Naive thymus-derived CD8-positive, alpha-beta T cell (primary cell): ENCODE measurements at regions not wholly inside any gene's neighbourhood (a gene's known extent, or its start where the extent isn't known, plus 50 kb on each side); places are given as distances from the start of the nearest gene placed in this dataset.

ENCODE experiments used
- ATAC-seq, 2 donors: fragments of 150-1000 bp; cut with Tn5 transposase in 1 of 2; sonication (Bioruptor Pico), chemical (Tn5 transposase) in 1 of 2; 1 replicate in 1 of 2; 2 replicates in 1 of 2; pipeline ENCODE4 v1.10.0; 2021; ENCODE audit warnings: mild to moderate bottlenecking in 2 of 2, moderate library complexity in 2 of 2
- POLR2A ChIA-PET: fragments of 350-600 bp; sonication (Branson Sonifier 250); formaldehyde crosslinking; loops from one replicate; lab custom pipeline; 2021; ENCODE audit warnings: antibody characterized with exemption; lab: Charles Lee
- DNase-seq, 10 donors: peaks; one replicate each; pipeline versions ENCODE4 v3.0.0 to v3.0.0-alpha.2; 2020 to 2022
- H3K27ac Mint-ChIP-seq, 10 donors: one replicate each; pipeline ENCODE4 v1.8.0; 2020 to 2022; ENCODE audit warnings: mild to moderate bottlenecking in 10 of 10, mixed read lengths in 10 of 10, moderate library complexity in 4 of 10, inconsistent platforms in 1 of 10
- H3K27me3 Mint-ChIP-seq, 5 donors: one replicate each; pipeline ENCODE4 v1.8.0; 2021 to 2022; ENCODE audit warnings: mixed read lengths in 5 of 5
- H3K36me3 Mint-ChIP-seq, 3 donors: one replicate each; pipeline ENCODE4 v1.8.0; 2020 to 2022; ENCODE audit warnings: mixed read lengths in 3 of 3, mild to moderate bottlenecking in 2 of 3, inconsistent platforms in 1 of 3
- H3K4me1 Mint-ChIP-seq, 4 donors: one replicate each; pipeline ENCODE4 v1.8.0; 2021 to 2022; ENCODE audit warnings: mixed read lengths in 4 of 4
- H3K4me3 Mint-ChIP-seq, 10 donors: one replicate each; pipeline ENCODE4 v1.8.0; 2020 to 2022; ENCODE audit warnings: mild to moderate bottlenecking in 10 of 10, mixed read lengths in 10 of 10, moderate library complexity in 6 of 10, inconsistent platforms in 1 of 10
- H3K9me3 Mint-ChIP-seq, 9 donors: one replicate each; pipeline ENCODE4 v1.8.0; 2020 to 2022; ENCODE audit warnings: mixed read lengths in 9 of 9, mild to moderate bottlenecking in 3 of 9, inconsistent platforms in 1 of 9, moderate library complexity in 1 of 9

- H3K36me3 Mint-ChIP-seq: no peaks in the 10 kb centered on the region
- H3K27me3 Mint-ChIP-seq: peaks cover 0 to 21% (median 7%) of the 10 kb centered on the region in 5 donors
- peaks cover 0 to 5% (median 2%) of the 10 kb centered on the region in 4 donors for H3K4me1 Mint-ChIP-seq
- ATAC-seq: no peak
- H3K9me3 Mint-ChIP-seq: peaks cover 0 to 7% (median 0%) of the 10 kb centered on the region in 9 donors
- no peak overlapping the region for H3K27ac Mint-ChIP-seq
- H3K4me3 Mint-ChIP-seq: no peak overlapping the region
- no peak for DNase-seq
- POLR2A ChIA-PET: no interaction called here
Observed at GRCh38 chr2:147033044-147033443, 811.8 kb upstream of the ACVR2A start.

- POLR2A ChIA-PET: no interaction called here
- Mint-ChIP-seq H3K4me3 (no peak overlapping the region), H3K4me1 (peaks cover 0 to 1% (median under 1%) of the 10 kb centered on the region in 4 donors), H3K9me3 (peaks cover 0 to 4% (median 0%) of the 10 kb centered on the region in 9 donors), H3K27ac (no peak overlapping the region), H3K36me3 (no peaks in the 10 kb centered on the region), H3K27me3 (peaks cover 2 to 21% (median 9%) of the 10 kb centered on the region in 5 donors)
- no peak for ATAC-seq
- DNase-seq: no peak
Observed at GRCh38 chr2:147031897-147032296, 812.9 kb upstream of the ACVR2A start.

GRCh38 chr2:147030966-147031720 is 813.7 kb upstream of the ACVR2A start:
- DNase-seq (no peak), ATAC-seq (no peak)
- Mint-ChIP-seq H3K4me1 (no peaks in the 10 kb centered on the region), H3K27me3 (peaks cover 2 to 21% (median 9%) of the 10 kb centered on the region in 5 donors), H3K27ac (no peak overlapping the region), H3K9me3 (peaks cover 0 to 6% (median 0%) of the 10 kb centered on the region in 9 donors), H3K4me3 (no peak overlapping the region), H3K36me3 (no peaks in the 10 kb centered on the region)
- POLR2A ChIA-PET: no interaction called here

- Mint-ChIP-seq H3K36me3 (peaks cover 0 to 4% (median 2%) of the 10 kb centered on the region in 3 donors), H3K27me3 (peaks cover 2 to 17% (median 9%) of the 10 kb centered on the region in 5 donors), H3K27ac (no peak overlapping the region), H3K4me1 (no peaks in the 10 kb centered on the region), H3K4me3 (no peak overlapping the region), H3K9me3 (peaks cover 0 to 14% (median 12%) of the 10 kb centered on the region in 9 donors)
- DNase-seq: no peak
- POLR2A ChIA-PET: interaction anchor here (0.7 kb wide), 1 partner anchor 652 kb away, joined by 3 read pairs; no protein-coding TSS in a partner anchor
- ATAC-seq: no peak
Observed at GRCh38 chr2:147027436-147027835, 817.4 kb upstream of the ACVR2A start.

GRCh38 chr2:147026664-147027295 is 818.0 kb upstream of the ACVR2A start:
- ATAC-seq (no peak), DNase-seq (no peak)
- H3K27ac Mint-ChIP-seq: no peak overlapping the region
- peaks cover 0 to 6% (median 2%) of the 10 kb centered on the region in 3 donors for H3K36me3 Mint-ChIP-seq
- H3K27me3 Mint-ChIP-seq: peaks cover 2 to 16% (median 9%) of the 10 kb centered on the region in 5 donors
- H3K9me3 Mint-ChIP-seq: peaks cover 0 to 17% (median 14%) of the 10 kb centered on the region in 9 donors
- no peak overlapping the region for H3K4me3 Mint-ChIP-seq
- POLR2A ChIA-PET: interaction anchor here (0.7 kb wide), 1 partner anchor 652 kb away, joined by 3 read pairs; no protein-coding TSS in a partner anchor
- no peaks in the 10 kb centered on the region for H3K4me1 Mint-ChIP-seq

GRCh38 chr2:147025646-147026585 is 818.9 kb upstream of the ACVR2A start:
- DNase-seq: no peak
- Mint-ChIP-seq H3K36me3 (peaks cover 0 to 6% (median 2%) of the 10 kb centered on the region in 3 donors), H3K4me3 (no peak overlapping the region), H3K9me3 (peaks cover 0 to 17% (median 14%) of the 10 kb centered on the region in 9 donors), H3K27me3 (peaks cover 2 to 16% (median 9%) of the 10 kb centered on the region in 5 donors), H3K27ac (no peak overlapping the region), H3K4me1 (no peaks in the 10 kb centered on the region)
- ATAC-seq: no peak
- POLR2A ChIA-PET: no interaction called here

GRCh38 chr2:147019311-147019710 is 825.5 kb upstream of the ACVR2A start:
- H3K27ac Mint-ChIP-seq: no peak overlapping the region
- POLR2A ChIA-PET: no interaction called here
- peaks cover 0 to 7% (median 3%) of the 10 kb centered on the region in 5 donors for H3K27me3 Mint-ChIP-seq
- no peak overlapping the region for H3K4me3 Mint-ChIP-seq
- peaks cover 0 to 19% (median 11%) of the 10 kb centered on the region in 9 donors for H3K9me3 Mint-ChIP-seq
- ATAC-seq (no peak), DNase-seq (no peak)
- peaks cover 0 to 6% (median 2%) of the 10 kb centered on the region in 3 donors for H3K36me3 Mint-ChIP-seq
- no peaks in the 10 kb centered on the region for H3K4me1 Mint-ChIP-seq

GRCh38 chr2:147017951-147018645 is 826.7 kb upstream of the ACVR2A start:
- Mint-ChIP-seq H3K4me1 (no peaks in the 10 kb centered on the region), H3K36me3 (peaks cover 0 to 6% (median 2%) of the 10 kb centered on the region in 3 donors), H3K9me3 (peaks cover 0 to 11% (median 9%) of the 10 kb centered on the region in 9 donors), H3K4me3 (no peak overlapping the region), H3K27ac (no peak overlapping the region), H3K27me3 (peaks cover 0 to 3% (median 1%) of the 10 kb centered on the region in 5 donors)
- POLR2A ChIA-PET: no interaction called here
- DNase-seq: no peak
- ATAC-seq: no peak

- Mint-ChIP-seq H3K27me3 (peaks cover 0 to 3% (median 0%) of the 10 kb centered on the region in 5 donors), H3K36me3 (no peaks in the 10 kb centered on the region), H3K27ac (no peak overlapping the region), H3K4me1 (no peaks in the 10 kb centered on the region), H3K4me3 (no peak overlapping the region), H3K9me3 (peaks cover 0 to 2% (median 0%) of the 10 kb centered on the region in 9 donors)
- DNase-seq (no peak), ATAC-seq (no peak)
- POLR2A ChIA-PET: no interaction called here
Observed at GRCh38 chr2:147016181-147016580, 828.6 kb upstream of the ACVR2A start.

- Mint-ChIP-seq H3K27ac (no peak overlapping the region), H3K9me3 (no peaks in the 10 kb centered on the region), H3K4me3 (no peak overlapping the region), H3K27me3 (peaks cover 0 to 5% (median 0%) of the 10 kb centered on the region in 5 donors), H3K4me1 (no peaks in the 10 kb centered on the region), H3K36me3 (no peaks in the 10 kb centered on the region)
- POLR2A ChIA-PET: no interaction called here
- DNase-seq (no peak), ATAC-seq (no peak)
Observed at GRCh38 chr2:147015591-147015990, 829.2 kb upstream of the ACVR2A start.

- POLR2A ChIA-PET: no interaction called here
- ATAC-seq: no peak
- Mint-ChIP-seq H3K4me3 (no peak overlapping the region), H3K27ac (no peak overlapping the region), H3K36me3 (no peaks in the 10 kb centered on the region), H3K27me3 (peaks cover 0 to 7% (median under 1%) of the 10 kb centered on the region in 5 donors), H3K4me1 (no peaks in the 10 kb centered on the region), H3K9me3 (no peaks in the 10 kb centered on the region)
- DNase-seq: no peak
Observed at GRCh38 chr2:147013696-147014392, 831.0 kb upstream of the ACVR2A start.
